MM.1S (cell line): ENCODE measurements at regions not wholly inside any gene's neighbourhood (a gene's known extent, or its start where the extent isn't known, plus 50 kb on each side); places are given as distances from the start of the nearest gene placed in this dataset.

Experiments
- EZH2 ChIP-seq: fragments of 300-600 bp; sonication (generic); optimal IDR thresholded peaks from 2 replicates; pipeline ENCODE3; 2017; ENCODE audit warnings: low read depth, mild to moderate bottlenecking, antibody characterized with exemption, low read length, mixed read lengths
- EZH2phosphoT487 ChIP-seq: fragments of 300-600 bp; sonication (generic); IDR thresholded peaks from 2 replicates; pipeline ENCODE4 v1.6.1; 2018; ENCODE audit warnings: antibody characterized with exemption, low read length
- TF ChIP-seq, protein P1 (sequence below): fragments of 300-600 bp; sonication (generic); IDR thresholded peaks from 2 replicates; pipeline ENCODE4 v1.5.1; 2016; ENCODE audit warnings: antibody characterized with exemption, low read length, mixed read lengths

DNA sequence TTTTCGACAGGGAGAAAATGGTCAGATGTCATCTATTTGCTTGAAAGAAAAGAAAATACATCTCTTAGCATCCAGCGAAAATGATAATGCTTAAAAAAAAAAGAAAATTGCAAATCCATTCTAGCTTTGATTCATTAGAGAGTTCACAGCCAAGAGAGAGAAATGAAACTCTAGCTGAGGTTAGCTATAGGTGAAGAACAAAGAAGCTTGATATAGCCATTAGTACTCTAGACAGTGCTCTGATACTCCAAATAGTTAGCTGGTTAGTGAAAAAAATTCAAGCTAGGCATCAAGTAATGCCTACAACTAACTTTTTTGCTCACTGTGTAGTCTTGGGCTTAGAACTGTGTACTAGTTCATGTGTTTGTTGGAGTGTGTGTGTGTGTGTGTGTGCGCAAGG lies 721.6 kb upstream of the SOX9 start:
- TF ChIP-seq, protein P1, sequence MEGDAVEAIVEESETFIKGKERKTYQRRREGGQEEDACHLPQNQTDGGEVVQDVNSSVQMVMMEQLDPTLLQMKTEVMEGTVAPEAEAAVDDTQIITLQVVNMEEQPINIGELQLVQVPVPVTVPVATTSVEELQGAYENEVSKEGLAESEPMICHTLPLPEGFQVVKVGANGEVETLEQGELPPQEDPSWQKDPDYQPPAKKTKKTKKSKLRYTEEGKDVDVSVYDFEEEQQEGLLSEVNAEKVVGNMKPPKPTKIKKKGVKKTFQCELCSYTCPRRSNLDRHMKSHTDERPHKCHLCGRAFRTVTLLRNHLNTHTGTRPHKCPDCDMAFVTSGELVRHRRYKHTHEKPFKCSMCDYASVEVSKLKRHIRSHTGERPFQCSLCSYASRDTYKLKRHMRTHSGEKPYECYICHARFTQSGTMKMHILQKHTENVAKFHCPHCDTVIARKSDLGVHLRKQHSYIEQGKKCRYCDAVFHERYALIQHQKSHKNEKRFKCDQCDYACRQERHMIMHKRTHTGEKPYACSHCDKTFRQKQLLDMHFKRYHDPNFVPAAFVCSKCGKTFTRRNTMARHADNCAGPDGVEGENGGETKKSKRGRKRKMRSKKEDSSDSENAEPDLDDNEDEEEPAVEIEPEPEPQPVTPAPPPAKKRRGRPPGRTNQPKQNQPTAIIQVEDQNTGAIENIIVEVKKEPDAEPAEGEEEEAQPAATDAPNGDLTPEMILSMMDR, result no peak
- TF ChIP-seq EZH2 (no peak), EZH2phosphoT487 (no peak)
